SW 1271 (cell line): ENCODE measurements at regions not wholly inside any gene's neighbourhood (a gene's known extent, or its start where the extent isn't known, plus 50 kb on each side); places are given as distances from the start of the nearest gene placed in this dataset.

Source experiments
- DNase-seq, 2 experiments: peaks; one replicate each; lab custom pipeline; 2025; lab: John Stamatoyannopoulos, UW

- no peak for DNase-seq
These were observed 366.3 kb upstream of the ESRRG start for GRCh38 chr1:217089361-217090014.

GRCh38 chr1:217088521-217089284, 365.5 kb upstream of the ESRRG start:
- DNase-seq: no peak

GRCh38 chr1:217088011-217088410, 364.8 kb upstream of the ESRRG start:
- no peak for DNase-seq

- DNase-seq: no peak
These were observed 356.4 kb upstream of the ESRRG start for GRCh38 chr1:217079584-217079983.

- DNase-seq: no peak
These were observed 355.7 kb upstream of the ESRRG start for GRCh38 chr1:217078959-217079358.

GRCh38 chr1:217078078-217078690, 355.0 kb upstream of the ESRRG start:
- DNase-seq: no peak

- no peak for DNase-seq
These were observed 354.2 kb upstream of the ESRRG start for GRCh38 chr1:217077426-217077825.

GRCh38 chr1:217076902-217077301, 353.7 kb upstream of the ESRRG start:
- DNase-seq: no peak

GRCh38 chr1:217072926-217073325, 349.7 kb upstream of the ESRRG start:
- DNase-seq: no peak

- DNase-seq: no peak
These were observed 344.4 kb upstream of the ESRRG start for GRCh38 chr1:217067642-217068041.

- DNase-seq: no peak
These were observed 343.6 kb upstream of the ESRRG start for GRCh38 chr1:217066794-217067193.

GRCh38 chr1:217063172-217063908, 340.1 kb upstream of the ESRRG start:
- no peak for DNase-seq

GRCh38 chr1:217062586-217062985, 339.4 kb upstream of the ESRRG start:
- DNase-seq: no peak

- DNase-seq: no peak
These were observed 336.2 kb upstream of the ESRRG start for GRCh38 chr1:217059401-217059800.

- no peak for DNase-seq
These were observed 330.4 kb upstream of the ESRRG start for GRCh38 chr1:217053676-217054075.

GRCh38 chr1:217052626-217053025, 329.4 kb upstream of the ESRRG start:
- no peak for DNase-seq

GRCh38 chr1:217052196-217052595, 329.0 kb upstream of the ESRRG start:
- no peak for DNase-seq

GRCh38 chr1:217049721-217050120, 326.5 kb upstream of the ESRRG start:
- DNase-seq: no peak

GRCh38 chr1:217049081-217049480, 325.9 kb upstream of the ESRRG start:
- no peak for DNase-seq

- no peak for DNase-seq
These were observed 325.0 kb upstream of the ESRRG start for GRCh38 chr1:217048104-217048707.

GRCh38 chr1:217040711-217041455, 317.7 kb upstream of the ESRRG start:
- DNase-seq: no peak
